Spleen (tissue), 11 donors: ENCODE measurements at regions not wholly inside any gene's neighbourhood (a gene's known extent, or its start where the extent isn't known, plus 50 kb on each side); places are given as distances from the start of the nearest gene placed in this dataset.

ENCODE experiments used
- DNase-seq: peaks from one replicate; pipeline ENCODE4 v3.0.0-alpha.2; 2020
- H3K27ac ChIP-seq, 8 donors: fragments of 200-600 bp; sonication (generic) in 7 of 8; 1 replicate in 4 of 8; 2 replicates in 4 of 8; pipeline versions ENCODE4 v1.5.0 to v1.8.0; 2016 to 2021; ENCODE audit warnings: inconsistent platforms in 4 of 8, mild to moderate bottlenecking in 4 of 8, moderate library complexity in 1 of 8
- H3K27me3 ChIP-seq, 7 donors: fragments of 200-600 bp; sonication (generic) in 6 of 7; replicated peaks in 1 of 7; 1 replicate in 4 of 7; 2 replicates in 3 of 7; pipeline versions ENCODE4 v1.5.0 to v1.8.0; 2016 to 2021; ENCODE audit warnings: inconsistent platforms in 3 of 7, mild to moderate bottlenecking in 1 of 7
- H3K36me3 ChIP-seq, 6 donors: fragments of 200-600 bp; sonication (generic) in 5 of 6; 1 replicate in 4 of 6; 2 replicates in 2 of 6; pipeline versions ENCODE4 v1.5.0 to v1.8.0; 2016 to 2021; ENCODE audit warnings: inconsistent platforms in 2 of 6
- H3K4me1 ChIP-seq, 6 donors: fragments of 200-600 bp; sonication (generic) in 5 of 6; 1 replicate in 3 of 6; 2 replicates in 3 of 6; pipeline versions ENCODE4 v1.5.0 to v1.8.0; 2016 to 2021; ENCODE audit warnings: inconsistent platforms in 3 of 6
- H3K4me3 ChIP-seq, 8 donors: fragments of 200-600 bp; sonication (generic) in 7 of 8; 1 replicate in 4 of 8; 2 replicates in 4 of 8; pipeline versions ENCODE4 v1.5.0 to v1.8.0; 2016 to 2021; ENCODE audit warnings: inconsistent platforms in 4 of 8, mild to moderate bottlenecking in 4 of 8, moderate library complexity in 2 of 8
- H3K9me3 ChIP-seq, 8 donors: fragments of 200-600 bp; sonication (generic) in 7 of 8; 1 replicate in 4 of 8; 2 replicates in 4 of 8; pipeline versions ENCODE4 v1.5.0 to v1.8.0; 2016 to 2021; ENCODE audit warnings: inconsistent platforms in 4 of 8
- CTCF ChIP-seq, 11 experiments: fragments of 200-600 bp in 7 of 11; fragments of 450-650 bp in 4 of 11; sonication (generic) in 4 of 11; IDR thresholded peaks in 8 of 11; conservative IDR thresholded peaks in 3 of 11; 1 replicate in 7 of 11; 2 replicates in 4 of 11; pipeline versions ENCODE4 v1.4.0 to v1.8.0; 2016 to 2021; ENCODE audit warnings: antibody characterized with exemption in 11 of 11, inconsistent platforms in 4 of 11, mild to moderate bottlenecking in 1 of 11
- POLR2A ChIP-seq, 3 donors: fragments of 450-650 bp; IDR thresholded peaks; one replicate each; pipeline ENCODE4 v1.5.1; 2017; ENCODE audit warnings: antibody characterized with exemption in 3 of 3, mild to moderate bottlenecking in 1 of 3
- POLR2AphosphoS5 ChIP-seq, 3 donors: sonication (generic); formaldehyde crosslinking; IDR thresholded peaks; one replicate each; pipeline ENCODE4 v1.5.1; 2017; ENCODE audit warnings: antibody characterized with exemption in 3 of 3
- WGBS, 5 donors: extraction: QIAGEN DNeasy Blood & Tissue Kit in 3 of 5; methylation state at CpG; one replicate each; pipeline versions ENCODE4 v1.1.5 to v1.1.7; 2013 to 2018; 5-methylcytosine and 5-hydroxymethylcytosine counted together
- intact Hi-C: fragments of 100-400 bp; cut with DNase I; formaldehyde crosslinking; loops from one replicate; pipeline ENCODE4 v1.15.0; 2023; ENCODE audit warnings: low total_unique reads
- donor health status: healthy with polysubstance abuse.
- donor health status: DM: no; HTN: no; CAD: no; lungs with moderate emphysema.
- donor health status: DM: no; HTN: no; CAD: no.
- donor health status: Bipolar disorder and iron deficiency.
- donor health status: healthy.
- donor health status: DM: no; HTN: no; CAD: no.
- donor health status: DM: yes; HTN: yes; CAD: no.

GRCh38 chr1:50333595-50333974 lies 89.7 kb downstream of the DMRTA2 start:
- peaks cover 0 to 18% (median 15%) of the 10 kb centered on the region in 6 donors for H3K4me1 ChIP-seq
- H3K36me3 ChIP-seq: no peaks in the 10 kb centered on the region
- no peaks in the 10 kb centered on the region for H3K9me3 ChIP-seq
- WGBS, 5 donors: 5 to 37% (median 8%) methylated on average over 3 to 37 of the region's 37 CpGs
- H3K4me3 ChIP-seq: peak overlapping the region; percentile 32 to 72 (median 38)
- peak; percentile 85 for DNase-seq
- intact Hi-C loops: no loop called here
- TF ChIP-seq POLR2AphosphoS5 (IDR thresholded peaks at IDR 0.05): no peak
- peak in 8 of 11 experiments; percentile 22 to 71 (median 42) for TF ChIP-seq CTCF (IDR thresholded peaks at IDR 0.05 in 8 of 11, conservative IDR thresholded peaks at IDR 0.05 in 3 of 11)
- peaks cover 0 to 65% (median 19%) of the 10 kb centered on the region in 7 donors for H3K27me3 ChIP-seq
- H3K27ac ChIP-seq: peak overlapping the region in 1 of 8 donors; percentile 12

- no peaks in the 10 kb centered on the region for H3K36me3 ChIP-seq
- peak overlapping the region in 1 of 8 donors; percentile 12 for H3K27ac ChIP-seq
- H3K4me1 ChIP-seq: peaks cover 0 to 18% (median 15%) of the 10 kb centered on the region in 6 donors
- TF ChIP-seq POLR2A (IDR thresholded peaks at IDR 0.05) (no peak), CTCF (IDR thresholded peaks at IDR 0.05 in 8 of 11, conservative IDR thresholded peaks at IDR 0.05 in 3 of 11) (peak; percentile 43 to 88 (median 75)), POLR2AphosphoS5 (IDR thresholded peaks at IDR 0.05) (no peak)
- H3K27me3 ChIP-seq: peaks cover 0 to 70% (median 19%) of the 10 kb centered on the region in 7 donors
- 1 to 4% (median 3%) methylated on average over 18 to 56 of the region's 56 CpGs for WGBS, 5 donors
- peak; percentile 90 for DNase-seq
- no peaks in the 10 kb centered on the region for H3K9me3 ChIP-seq
- H3K4me3 ChIP-seq: peak overlapping the region; percentile 32 to 72 (median 38)
- intact Hi-C loops: no loop called here
These were observed 90.2 kb downstream of the DMRTA2 start for GRCh38 chr1:50332941-50333594.

- Histone ChIP-seq H3K9me3 (no peaks in the 10 kb centered on the region), H3K27ac (no peak overlapping the region), H3K36me3 (no peaks in the 10 kb centered on the region), H3K4me1 (peaks cover 0 to 18% (median 14%) of the 10 kb centered on the region in 6 donors), H3K4me3 (no peak overlapping the region), H3K27me3 (peaks cover 0 to 61% (median 19%) of the 10 kb centered on the region in 7 donors)
- intact Hi-C loops: no loop called here
- TF ChIP-seq POLR2A (IDR thresholded peaks at IDR 0.05) (no peak), POLR2AphosphoS5 (IDR thresholded peaks at IDR 0.05) (no peak), CTCF (IDR thresholded peaks at IDR 0.05 in 8 of 11, conservative IDR thresholded peaks at IDR 0.05 in 3 of 11) (no peak)
- DNase-seq: no peak
- 63 to 81% (median 73%) methylated on average over 3 to 4 of the region's 4 CpGs for WGBS, 5 donors
These were observed 93.8 kb downstream of the DMRTA2 start for GRCh38 chr1:50329332-50329932.

DNA sequence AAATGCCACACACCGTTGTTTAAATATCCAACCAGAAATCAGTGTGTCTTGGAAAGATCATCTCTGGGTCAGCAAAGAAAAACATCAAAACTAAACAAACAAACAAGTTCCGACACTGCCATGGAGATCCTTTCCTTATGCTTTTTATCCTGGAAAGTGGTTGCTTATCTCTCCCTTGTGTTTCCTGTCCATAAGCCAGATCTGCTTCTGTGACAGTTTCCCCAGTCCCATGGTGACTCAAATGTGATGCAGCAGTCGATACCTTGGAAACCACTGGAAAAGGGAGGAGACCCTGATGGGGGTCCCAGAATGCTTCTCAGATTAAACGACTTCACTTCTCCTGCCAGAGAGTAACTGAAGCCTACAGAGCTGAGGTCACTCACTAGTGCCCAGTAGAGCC lies 94.7 kb downstream of the DMRTA2 start:
- TF ChIP-seq CTCF (IDR thresholded peaks at IDR 0.05 in 8 of 11, conservative IDR thresholded peaks at IDR 0.05 in 3 of 11) (no peak), POLR2A (IDR thresholded peaks at IDR 0.05) (no peak), POLR2AphosphoS5 (IDR thresholded peaks at IDR 0.05) (no peak)
- no peak for DNase-seq
- Histone ChIP-seq H3K27ac (no peak overlapping the region), H3K4me3 (no peak overlapping the region), H3K9me3 (no peaks in the 10 kb centered on the region), H3K36me3 (no peaks in the 10 kb centered on the region), H3K4me1 (peaks cover 0 to 12% (median 10%) of the 10 kb centered on the region in 6 donors), H3K27me3 (peaks cover 0 to 52% (median 10%) of the 10 kb centered on the region in 7 donors)
- intact Hi-C loops: no loop called here
- WGBS, 5 donors: 18 to 28% (median 22%) methylated on average over 4 of the region's 4 CpGs
